Smooth muscle cell (in vitro differentiated cells): ENCODE measurements at regions not wholly inside any gene's neighbourhood (a gene's known extent, or its start where the extent isn't known, plus 50 kb on each side); places are given as distances from the start of the nearest gene placed in this dataset.

Experiments used
- DNase-seq: peaks from one replicate; lab custom pipeline; 2025; ENCODE audit not compliant: unreplicated experiment; lab: John Stamatoyannopoulos, UW
- H2AFZ ChIP-seq: fragments of 200-600 bp; sonication (generic); 2 replicates; pipeline ENCODE4 v1.6.0; 2016; ENCODE audit warnings: antibody characterized with exemption, low read depth, mild to moderate bottlenecking
- H3F3A ChIP-seq: fragments of 200-600 bp; sonication (generic); 2 replicates; pipeline ENCODE4 v1.6.0; 2017; ENCODE audit warnings: antibody characterized with exemption, low read depth
- H3K27ac ChIP-seq: fragments of 200-600 bp; sonication (generic); 2 replicates; pipeline ENCODE4 v1.5.1; 2016; ENCODE audit warnings: low read depth, mild to moderate bottlenecking
- H3K27me3 ChIP-seq: fragments of 200-600 bp; sonication (generic); 2 replicates; pipeline ENCODE4 v1.6.1; 2016; ENCODE audit warnings: low read depth, mild to moderate bottlenecking
- H3K36me3 ChIP-seq: fragments of 200-600 bp; sonication (generic); 2 replicates; pipeline ENCODE4 v1.5.1; 2016; ENCODE audit warnings: low read depth
- H3K4me1 ChIP-seq: fragments of 200-600 bp; sonication (generic); 2 replicates; pipeline ENCODE4 v1.5.1; 2016; ENCODE audit warnings: low read depth
- H3K4me2 ChIP-seq: fragments of 200-600 bp; sonication (generic); 2 replicates; pipeline ENCODE4 v1.6.0; 2016; ENCODE audit warnings: mild to moderate bottlenecking
- H3K4me3 ChIP-seq: fragments of 200-600 bp; sonication (generic); 2 replicates; pipeline ENCODE4 v1.5.1; 2016; ENCODE audit warnings: mild to moderate bottlenecking
- H3K79me2 ChIP-seq: fragments of 200-600 bp; sonication (generic); 2 replicates; pipeline ENCODE4 v1.6.0; 2016; ENCODE audit warnings: low read depth, mild to moderate bottlenecking
- H3K9ac ChIP-seq: fragments of 200-600 bp; sonication (generic); 2 replicates; pipeline ENCODE4 v1.6.0; 2016; ENCODE audit warnings: low read depth
- H3K9me3 ChIP-seq: fragments of 200-600 bp; sonication (generic); replicated peaks from 2 replicates; pipeline ENCODE4 v1.5.1; 2016; ENCODE audit warnings: low read depth
- H4K20me1 ChIP-seq: fragments of 200-600 bp; sonication (generic); 2 replicates; pipeline ENCODE4 v1.6.0; 2016; ENCODE audit warnings: low read depth
- WGBS: methylation state at CpG from one replicate; pipeline ENCODE4 v1.1.7; 2016; ENCODE audit warnings: low lambda C conversion rate; 5-methylcytosine and 5-hydroxymethylcytosine counted together
- TF ChIP-seq, protein P1 (sequence below): fragments of 200-600 bp; sonication (generic); IDR thresholded peaks from 2 replicates; pipeline ENCODE4 v1.5.1; 2017; ENCODE audit warnings: borderline replicate concordance, mild to moderate bottlenecking, antibody characterized with exemption; ENCODE audit not compliant: insufficient read depth, poor library complexity, severe bottlenecking

GRCh38 chr12:67447180-67447579 lies 178.0 kb downstream of the CAND1 start:
- Histone ChIP-seq H3K27ac (no peak overlapping the region), H3F3A (no peaks in the 10 kb centered on the region), H4K20me1 (no peaks in the 10 kb centered on the region), H2AFZ (no peak overlapping the region), H3K4me2 (no peak overlapping the region), H3K36me3 (no peaks in the 10 kb centered on the region), H3K9ac (no peak overlapping the region), H3K27me3 (no peaks in the 10 kb centered on the region), H3K79me2 (no peaks in the 10 kb centered on the region), H3K4me3 (no peak overlapping the region), H3K4me1 (no peaks in the 10 kb centered on the region), H3K9me3 (no peaks in the 10 kb centered on the region)
- DNase-seq, result no peak
- TF ChIP-seq, protein P1, sequence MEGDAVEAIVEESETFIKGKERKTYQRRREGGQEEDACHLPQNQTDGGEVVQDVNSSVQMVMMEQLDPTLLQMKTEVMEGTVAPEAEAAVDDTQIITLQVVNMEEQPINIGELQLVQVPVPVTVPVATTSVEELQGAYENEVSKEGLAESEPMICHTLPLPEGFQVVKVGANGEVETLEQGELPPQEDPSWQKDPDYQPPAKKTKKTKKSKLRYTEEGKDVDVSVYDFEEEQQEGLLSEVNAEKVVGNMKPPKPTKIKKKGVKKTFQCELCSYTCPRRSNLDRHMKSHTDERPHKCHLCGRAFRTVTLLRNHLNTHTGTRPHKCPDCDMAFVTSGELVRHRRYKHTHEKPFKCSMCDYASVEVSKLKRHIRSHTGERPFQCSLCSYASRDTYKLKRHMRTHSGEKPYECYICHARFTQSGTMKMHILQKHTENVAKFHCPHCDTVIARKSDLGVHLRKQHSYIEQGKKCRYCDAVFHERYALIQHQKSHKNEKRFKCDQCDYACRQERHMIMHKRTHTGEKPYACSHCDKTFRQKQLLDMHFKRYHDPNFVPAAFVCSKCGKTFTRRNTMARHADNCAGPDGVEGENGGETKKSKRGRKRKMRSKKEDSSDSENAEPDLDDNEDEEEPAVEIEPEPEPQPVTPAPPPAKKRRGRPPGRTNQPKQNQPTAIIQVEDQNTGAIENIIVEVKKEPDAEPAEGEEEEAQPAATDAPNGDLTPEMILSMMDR, result no peak

DNA sequence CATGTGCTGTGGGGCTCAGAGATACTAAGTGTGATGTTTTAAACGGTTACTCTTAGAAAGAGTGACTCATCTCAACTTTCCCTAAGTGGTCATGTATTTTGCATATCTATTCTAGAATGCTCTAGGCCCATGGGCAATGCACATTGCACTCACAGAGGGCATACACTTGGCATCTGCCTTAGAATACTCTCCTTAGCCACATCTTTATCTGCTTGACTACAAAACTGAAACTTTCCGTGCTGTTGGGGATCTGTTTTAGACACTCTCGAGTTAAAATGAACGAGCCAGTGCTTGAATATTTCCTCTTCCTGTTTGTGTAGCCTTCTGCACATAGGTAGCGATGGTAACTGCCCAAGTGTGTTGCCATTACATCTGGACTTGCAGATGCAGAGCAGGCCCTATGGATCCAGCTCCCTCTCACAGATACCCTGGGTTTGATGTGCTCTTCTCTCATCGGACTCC lies 180.5 kb downstream of the CAND1 start:
- no peak overlapping the region for H3K9ac ChIP-seq
- no peaks in the 10 kb centered on the region for H3K36me3 ChIP-seq
- no peak overlapping the region for H3K4me2 ChIP-seq
- no peak overlapping the region for H3K27ac ChIP-seq
- no peaks in the 10 kb centered on the region for H3K79me2 ChIP-seq
- no peak for DNase-seq
- H3K4me1 ChIP-seq, result no peaks in the 10 kb centered on the region
- 65% methylated on average over 6 of the region's 6 CpGs for WGBS
- TF ChIP-seq, protein P1, result no peak
- no peaks in the 10 kb centered on the region for H4K20me1 ChIP-seq
- H3K9me3 ChIP-seq, result no peaks in the 10 kb centered on the region
- H3F3A ChIP-seq, result no peaks in the 10 kb centered on the region
- no peak overlapping the region for H2AFZ ChIP-seq
- no peak overlapping the region for H3K4me3 ChIP-seq
- no peaks in the 10 kb centered on the region for H3K27me3 ChIP-seq

- H3K79me2 ChIP-seq, result no peaks in the 10 kb centered on the region
Observed at GRCh38 chr12:67450441-67450840, 181.3 kb downstream of the CAND1 start.

GRCh38 chr12:67451206-67451605 lies 182.0 kb downstream of the CAND1 start:
- no peak overlapping the region for H3K9ac ChIP-seq
- no peaks in the 10 kb centered on the region for H3K27me3 ChIP-seq
- no peak for DNase-seq
- no peaks in the 10 kb centered on the region for H3K4me1 ChIP-seq
- H3K27ac ChIP-seq, result no peak overlapping the region
- no peak overlapping the region for H2AFZ ChIP-seq
- peaks cover 2% of the 10 kb centered on the region for H3F3A ChIP-seq
- H3K36me3 ChIP-seq, result no peaks in the 10 kb centered on the region
- no peak overlapping the region for H3K4me3 ChIP-seq
- TF ChIP-seq, protein P1, result no peak
- no peaks in the 10 kb centered on the region for H3K9me3 ChIP-seq
- no peaks in the 10 kb centered on the region for H3K79me2 ChIP-seq
- H4K20me1 ChIP-seq, result no peaks in the 10 kb centered on the region
- H3K4me2 ChIP-seq, result no peak overlapping the region
- WGBS, result 48% methylated on average over 4 of the region's 4 CpGs

More at GRCh38 chr12:67450441-67450840, 181.3 kb downstream of the CAND1 start:
- H3K4me3 ChIP-seq, result no peak overlapping the region
- H3K36me3 ChIP-seq, result no peaks in the 10 kb centered on the region
- H3K4me1 ChIP-seq, result no peaks in the 10 kb centered on the region
- no peaks in the 10 kb centered on the region for H4K20me1 ChIP-seq
- 95% methylated on average over 4 of the region's 4 CpGs for WGBS
- H3F3A ChIP-seq, result no peaks in the 10 kb centered on the region
- no peaks in the 10 kb centered on the region for H3K9me3 ChIP-seq
- no peak overlapping the region for H3K9ac ChIP-seq
- no peak overlapping the region for H2AFZ ChIP-seq
- H3K27me3 ChIP-seq, result no peaks in the 10 kb centered on the region
- TF ChIP-seq, protein P1, result no peak
- no peak overlapping the region for H3K4me2 ChIP-seq
- H3K27ac ChIP-seq, result no peak overlapping the region
- no peak for DNase-seq
